IMR-90 (cell line): ENCODE measurements at regions not wholly inside any gene's neighbourhood (a gene's known extent, or its start where the extent isn't known, plus 50 kb on each side); places are given as distances from the start of the nearest gene placed in this dataset.

Experiments used
- BHLHE40 ChIP-seq: fragments of 150-350 bp; IDR thresholded peaks from 2 replicates; pipeline ENCODE4 v1.6.1; 2016; ENCODE audit warnings: mild to moderate bottlenecking, low read depth, low read length
- CHD1 ChIP-seq: IDR thresholded peaks from 2 replicates; pipeline ENCODE4 v1.6.1; 2012; ENCODE audit warnings: low read depth, low read length, improper control_type of control experiment
- CTCF ChIP-seq: conservative IDR thresholded peaks from 2 replicates; pipeline ENCODE4 v1.5.1; 2012; ENCODE audit warnings: mild to moderate bottlenecking, low read depth, low read length, improper control_type of control experiment
- ELK1 ChIP-seq: fragments of 150-350 bp; IDR thresholded peaks from 2 replicates; pipeline ENCODE4 v1.6.1; 2016; ENCODE audit warnings: low read depth, mild to moderate bottlenecking, low read length, moderate library complexity, borderline replicate concordance
- FOS ChIP-seq: fragments of 150-350 bp; IDR thresholded peaks from 2 replicates; pipeline ENCODE4 v1.6.1; 2016; ENCODE audit warnings: low read depth, low read length
- POLR2A ChIP-seq: IDR thresholded peaks from 2 replicates; pipeline ENCODE4 v1.6.1; 2012; ENCODE audit warnings: mild to moderate bottlenecking, low read depth, low read length
- RAD21 ChIP-seq: IDR thresholded peaks from 2 replicates; pipeline ENCODE4 v1.6.1; 2012; ENCODE audit warnings: low read length, improper control_type of control experiment
- USF2 ChIP-seq: fragments of 150-350 bp; IDR thresholded peaks from 2 replicates; pipeline ENCODE4 v1.6.1; 2017; ENCODE audit warnings: mild to moderate bottlenecking, antibody characterized with exemption, low read length, low read depth

- TF ChIP-seq CTCF, result no peak
- no peak for TF ChIP-seq BHLHE40
- no peak for TF ChIP-seq POLR2A
- TF ChIP-seq USF2, result no peak
- no peak for TF ChIP-seq ELK1
- TF ChIP-seq RAD21, result no peak
- TF ChIP-seq CHD1, result no peak
- TF ChIP-seq FOS, result no peak
Measured at GRCh38 chr6:15715851-15716250, 53.0 kb upstream of the DTNBP1 start.
